SKM-1 treated with dmso at 0.1 percent for 144 hours (cell line): ENCODE measurements at regions not wholly inside any gene's neighbourhood (a gene's known extent, or its start where the extent isn't known, plus 50 kb on each side); places are given as distances from the start of the nearest gene placed in this dataset.

Experiments used
- DNase-seq: peaks from one replicate; lab custom pipeline; 2025; ENCODE audit not compliant: unreplicated experiment; lab: John Stamatoyannopoulos, UW

- DNase-seq: no peak
Measured at GRCh38 chr16:59941594-59941993, 1207.5 kb upstream of the GOT2 start.

GRCh38 chr16:59920054-59920453 lies 1185.9 kb upstream of the GOT2 start:
- DNase-seq: no peak

- no peak for DNase-seq
Measured at GRCh38 chr16:59913666-59914065, 1179.5 kb upstream of the GOT2 start.

GRCh38 chr16:59909262-59909661 lies 1175.1 kb upstream of the GOT2 start:
- DNase-seq: no peak

- no peak for DNase-seq
Measured at GRCh38 chr16:59907611-59908010, 1173.5 kb upstream of the GOT2 start.

GRCh38 chr16:59905606-59906005 lies 1171.5 kb upstream of the GOT2 start:
- DNase-seq: no peak

- no peak for DNase-seq
Measured at GRCh38 chr16:59905131-59905530, 1171.0 kb upstream of the GOT2 start.

GRCh38 chr16:59899940-59900339 lies 1165.8 kb upstream of the GOT2 start:
- peak; percentile 90 for DNase-seq

- no peak for DNase-seq
Measured at GRCh38 chr16:59892376-59892775, 1158.3 kb upstream of the GOT2 start.

GRCh38 chr16:59887856-59888255 lies 1153.7 kb upstream of the GOT2 start:
- no peak for DNase-seq

- peak; percentile 8 for DNase-seq
Measured at GRCh38 chr16:59886021-59886420, 1151.9 kb upstream of the GOT2 start.

GRCh38 chr16:59881376-59881775 lies 1147.3 kb upstream of the GOT2 start:
- peak; percentile 28 for DNase-seq

GRCh38 chr16:59880611-59881010 lies 1146.5 kb upstream of the GOT2 start:
- no peak for DNase-seq

- DNase-seq: no peak
Measured at GRCh38 chr16:59878999-59879398, 1144.9 kb upstream of the GOT2 start.

GRCh38 chr16:59878479-59878878 lies 1144.4 kb upstream of the GOT2 start:
- DNase-seq: no peak

GRCh38 chr16:59864981-59865666 lies 1131.0 kb upstream of the GOT2 start:
- DNase-seq: no peak

- DNase-seq: no peak
Measured at GRCh38 chr16:59859676-59860402, 1125.7 kb upstream of the GOT2 start.

GRCh38 chr16:59854846-59855439 lies 1120.8 kb upstream of the GOT2 start:
- no peak for DNase-seq

- no peak for DNase-seq
Measured at GRCh38 chr16:59849716-59850115, 1115.6 kb upstream of the GOT2 start.

- no peak for DNase-seq
Measured at GRCh38 chr16:59848296-59848695, 1114.2 kb upstream of the GOT2 start.

GRCh38 chr16:59840169-59840568 lies 1106.1 kb upstream of the GOT2 start:
- DNase-seq: no peak

GRCh38 chr16:59826767-59827166 lies 1092.7 kb upstream of the GOT2 start:
- no peak for DNase-seq
